NB4 (cell line): ENCODE measurements at regions not wholly inside any gene's neighbourhood (a gene's known extent, or its start where the extent isn't known, plus 50 kb on each side); places are given as distances from the start of the nearest gene placed in this dataset.
"Not testable (repeated sequence)": the region's sequence is repeated elsewhere in the genome, so short reads cannot be mapped to it uniquely, and the experiment has no call there.

Experiments used
- CTCF ChIP-seq: IDR thresholded peaks from one replicate; pipeline ENCODE4 v1.5.1; 2012; ENCODE audit warnings: low read depth, low read length
- MYC ChIP-seq: IDR thresholded peaks from 2 replicates; pipeline ENCODE4 v1.6.1; 2011; ENCODE audit warnings: low read depth, low read length
- POLR2A ChIP-seq: IDR thresholded peaks from 2 replicates; pipeline ENCODE4 v1.6.1; 2011; ENCODE audit warnings: mild to moderate bottlenecking; ENCODE audit not compliant: insufficient read length; ENCODE audit errors: extremely low read depth
- TF ChIP-seq, protein P1 (sequence below): IDR thresholded peaks from 2 replicates; pipeline ENCODE4 v1.6.1; 2011; ENCODE audit warnings: low read depth, low read length

- TF ChIP-seq CTCF, POLR2A, MYC: not testable (repeated sequence)
- TF ChIP-seq, protein P1, sequence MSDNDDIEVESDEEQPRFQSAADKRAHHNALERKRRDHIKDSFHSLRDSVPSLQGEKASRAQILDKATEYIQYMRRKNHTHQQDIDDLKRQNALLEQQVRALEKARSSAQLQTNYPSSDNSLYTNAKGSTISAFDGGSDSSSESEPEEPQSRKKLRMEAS, result not testable (repeated sequence)
Measured at GRCh38 chr4:64899030-64899429, 489.8 kb upstream of the TECRL start.
